Endothelial cell of umbilical vein (primary cell): ENCODE measurements at regions not wholly inside any gene's neighbourhood (a gene's known extent, or its start where the extent isn't known, plus 50 kb on each side); places are given as distances from the start of the nearest gene placed in this dataset.

ENCODE experiments used
- BruUV-seq: library from RNA; stranded (reverse); fragments of 400-500 nt; replicated peaks from 2 replicates; lab custom pipeline; 2021; lab: Mats Ljungman, UMichigan
- CTCF ChIA-PET: fragments of 300-600, 350-600 bp; sonication (Branson Sonifier 250); formaldehyde crosslinking; loops from one replicate; lab custom pipeline; 2021; ENCODE audit warnings: antibody characterized with exemption, inconsistent platforms; lab: Charles Lee
- POLR2A ChIA-PET: fragments of 300-600, 350-600 bp; sonication (Branson Sonifier 250); formaldehyde crosslinking; loops from one replicate; lab custom pipeline; 2021; ENCODE audit warnings: antibody characterized with exemption, inconsistent platforms; lab: Charles Lee
- DNase-seq: peaks from one replicate; pipeline ENCODE4 v3.0.0-alpha.2; 2011; ENCODE audit warnings: low read depth, low spot score
- FAIRE-seq: peaks from 2 replicates; lab custom pipeline; 2011; peaks lifted over from hg19 to GRCh38; lab: Jason Lieb, UNC
- H2AFZ ChIP-seq: 2 replicates; pipeline ENCODE4 v1.6.0; 2012; ENCODE audit warnings: low read depth, low read length, control low read depth, inconsistent platforms
- H3K27ac ChIP-seq: 2 replicates; pipeline ENCODE4 v1.5.1; 2011; ENCODE audit warnings: low read depth, mild to moderate bottlenecking, control low read depth, low read length, moderate library complexity; ENCODE audit not compliant: insufficient read depth
- H3K27me3 ChIP-seq, 2 experiments: 2 replicates each; pipeline versions ENCODE4 v1.6.0 to v1.6.1; 2011; ENCODE audit warnings: low read length in 2 of 2, mixed read lengths in 1 of 2; ENCODE audit not compliant: control insufficient read depth in 2 of 2, insufficient read depth in 2 of 2
- H3K36me3 ChIP-seq, 2 experiments: 2 replicates in 1 of 2; 3 replicates in 1 of 2; pipeline ENCODE4 v1.5.1; 2011; ENCODE audit warnings: low read length in 2 of 2, mild to moderate bottlenecking in 1 of 2, moderate library complexity in 1 of 2; ENCODE audit not compliant: control insufficient read depth in 2 of 2, insufficient read depth in 2 of 2; ENCODE audit errors: extremely low read depth in 1 of 2
- H3K4me1 ChIP-seq: 3 replicates; pipeline ENCODE4 v1.5.1; 2011; ENCODE audit warnings: mild to moderate bottlenecking, low read length; ENCODE audit not compliant: control insufficient read depth, insufficient read depth; ENCODE audit errors: extremely low read depth
- H3K4me2 ChIP-seq: 2 replicates; pipeline ENCODE4 v1.6.1; 2011; ENCODE audit warnings: low read length, control low read depth, mixed read lengths; ENCODE audit not compliant: insufficient read depth
- H3K4me3 ChIP-seq, 3 experiments: fragments of 200-600 bp in 1 of 3; sonication (generic), shearing (Covaris generic) in 1 of 3; replicated peaks in 1 of 3; 2 replicates each; pipeline ENCODE4 v1.5.1; 2011 to 2016; ENCODE audit warnings: control low read depth in 3 of 3, low read length in 3 of 3, mild to moderate bottlenecking in 2 of 3, inconsistent platforms in 1 of 3, low read depth in 1 of 3, moderate library complexity in 1 of 3; ENCODE audit not compliant: insufficient read depth in 1 of 3
- H3K79me2 ChIP-seq: 2 replicates; pipeline ENCODE4 v1.6.0; 2012; ENCODE audit warnings: low read length, inconsistent platforms; ENCODE audit not compliant: control insufficient read depth, insufficient read depth
- H3K9ac ChIP-seq: replicated peaks from 2 replicates; pipeline ENCODE3; 2011; ENCODE audit warnings: low read length, control low read depth; ENCODE audit not compliant: insufficient read depth; ENCODE audit errors: extremely low read depth
- H3K9me1 ChIP-seq: replicated peaks from 3 replicates; pipeline ENCODE4 v1.6.0; 2011; ENCODE audit warnings: mild to moderate bottlenecking, low read length; ENCODE audit not compliant: control insufficient read depth, insufficient read depth; ENCODE audit errors: extremely low read depth
- H3K9me3 ChIP-seq: replicated peaks from 2 replicates; pipeline ENCODE4 v1.5.1; 2012; ENCODE audit warnings: low read length, inconsistent platforms; ENCODE audit not compliant: control insufficient read depth, insufficient read depth
- H4K20me1 ChIP-seq: replicated peaks from 2 replicates; pipeline ENCODE3; 2011; ENCODE audit warnings: mild to moderate bottlenecking, low read length; ENCODE audit not compliant: control insufficient read depth, insufficient read depth; ENCODE audit errors: extremely low read depth
- CTCF ChIP-seq, 2 donors: IDR thresholded peaks; 1 replicate in 1 of 2; 2 replicates in 1 of 2; pipeline ENCODE4 v1.5.1; 2011; ENCODE audit warnings: low read length in 2 of 2, mild to moderate bottlenecking in 2 of 2, moderate library complexity in 2 of 2, control low read depth in 1 of 2, inconsistent platforms in 1 of 2, low read depth in 1 of 2; ENCODE audit not compliant: insufficient read depth in 1 of 2; ENCODE audit errors: extremely low read depth in 1 of 2
- EZH2 ChIP-seq: IDR thresholded peaks from 2 replicates; pipeline ENCODE4 v1.6.1; 2012; ENCODE audit warnings: borderline replicate concordance, low read depth, mild to moderate bottlenecking, moderate library complexity, low read length, inconsistent platforms; ENCODE audit not compliant: severe bottlenecking
- FOS ChIP-seq: IDR thresholded peaks from 2 replicates; pipeline ENCODE4 v1.6.1; 2011; ENCODE audit warnings: mild to moderate bottlenecking, low read length, moderate library complexity, borderline replicate concordance; ENCODE audit not compliant: insufficient read depth
- GATA2 ChIP-seq: IDR thresholded peaks from 2 replicates; pipeline ENCODE4 v1.7.0; 2011; ENCODE audit warnings: low read depth, mild to moderate bottlenecking, moderate library complexity, mixed read lengths, low read length; ENCODE audit not compliant: insufficient read length, insufficient read depth
- JUN ChIP-seq: IDR thresholded peaks from 2 replicates; pipeline ENCODE4 v1.6.1; 2011; ENCODE audit warnings: borderline replicate concordance, low read depth; ENCODE audit not compliant: insufficient read length, insufficient read depth
- MAX ChIP-seq: IDR thresholded peaks from 2 replicates; pipeline ENCODE4 v1.6.1; 2011; ENCODE audit not compliant: insufficient read depth, insufficient read length
- MYC ChIP-seq: IDR thresholded peaks from one replicate; pipeline ENCODE4 v1.6.1; 2011; ENCODE audit warnings: mild to moderate bottlenecking, low read depth, low read length
- POLR2A ChIP-seq: IDR thresholded peaks from 2 replicates; pipeline ENCODE4 v1.6.1; 2012; ENCODE audit warnings: low read depth, mild to moderate bottlenecking, control low read depth, low read length
- POLR2AphosphoS5 ChIP-seq: IDR thresholded peaks from 2 replicates; pipeline ENCODE4 v1.6.1; 2012; ENCODE audit warnings: low read depth, mild to moderate bottlenecking, control low read depth, low read length, moderate library complexity; ENCODE audit not compliant: insufficient read depth
- dilution Hi-C: fragments of 300-500 bp; cut with MboI; formaldehyde crosslinking; loops from one replicate; pipeline ENCODE4 v1.15.0; 2019; ENCODE audit warnings: low sequenced_read_pairs; ENCODE audit not compliant: extremely low pct_ligation_motif_present
- intact Hi-C: fragments of 100-400 bp; cut with micrococcal nuclease; formaldehyde crosslinking; loops from one replicate; pipeline ENCODE4 v1.10.0; 2022

DNA sequence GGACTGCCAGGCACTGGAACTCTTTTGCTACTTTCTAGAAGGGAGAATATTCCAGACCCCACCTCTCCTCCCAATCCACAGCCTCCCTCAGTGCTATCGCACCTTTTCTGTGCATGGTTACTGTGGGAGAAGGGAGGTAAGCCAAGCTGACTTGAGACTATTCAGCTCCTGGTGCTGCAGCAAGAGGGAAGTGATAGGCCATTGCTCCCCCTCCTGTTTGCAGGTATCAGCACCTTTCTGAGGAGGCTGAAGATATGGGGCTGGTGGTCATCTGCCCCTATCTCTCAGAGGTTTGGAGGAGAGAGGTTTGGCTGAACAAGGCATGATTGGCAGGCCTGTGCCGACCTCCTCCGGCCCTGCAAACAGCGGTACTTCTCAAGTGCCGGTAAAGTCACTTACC lies 103.3 kb upstream of the GATB start:
- H3K27ac ChIP-seq, result no peak overlapping the region
- H2AFZ ChIP-seq, result no peak overlapping the region
- dilution Hi-C loops, result no loop called here
- DNase-seq (no peak), FAIRE-seq (no peak)
- no peaks in the 10 kb centered on the region for H3K4me1 ChIP-seq
- POLR2A ChIA-PET, result no interaction called here
- CTCF ChIA-PET, result no interaction called here
- H3K27me3 ChIP-seq, result peaks cover 0 to 1% of the 10 kb centered on the region in 2 experiments
- no peaks in the 10 kb centered on the region for H3K9me3 ChIP-seq
- H3K9ac ChIP-seq, result no peak overlapping the region
- no peaks in the 10 kb centered on the region for H3K9me1 ChIP-seq
- H3K4me2 ChIP-seq, result no peak overlapping the region
- TF ChIP-seq MYC (no peak), EZH2 (no peak), FOS (no peak), POLR2A (no peak), JUN (no peak)
- H3K36me3 ChIP-seq, result no peaks in the 10 kb centered on the region
- BruUV-seq, result no TSS peak
- no peaks in the 10 kb centered on the region for H3K79me2 ChIP-seq
- no peaks in the 10 kb centered on the region for H4K20me1 ChIP-seq
- no peak overlapping the region for H3K4me3 ChIP-seq
- intact Hi-C loops, result no loop called here

DNA sequence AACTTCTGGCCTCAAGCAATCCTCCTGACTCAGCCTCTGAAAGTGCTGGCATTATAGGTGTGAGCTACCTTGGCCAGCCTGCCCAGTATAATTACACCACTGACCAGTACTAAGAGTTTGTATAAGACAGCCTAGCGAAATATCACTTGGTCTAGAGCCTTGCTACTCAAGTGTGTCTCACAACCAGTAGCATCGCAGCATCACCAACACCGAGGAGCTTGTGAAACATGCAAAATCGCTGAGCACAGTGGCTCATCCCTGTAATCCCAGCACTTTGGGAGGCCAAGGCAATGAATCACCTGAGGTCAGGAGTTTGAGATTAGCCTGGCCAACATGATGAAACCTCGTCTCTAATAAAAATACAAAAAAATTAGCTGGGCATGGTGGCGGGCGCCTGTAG lies 102.0 kb upstream of the GATB start:
- FAIRE-seq, result no peak
- TF ChIP-seq JUN, result no peak
- TF ChIP-seq POLR2A, result no peak
- TF ChIP-seq CTCF (IDR thresholded peaks at IDR 0.05; ENCODE audit: extremely low read depth in 1 of 2, insufficient read depth in 1 of 2, low read depth in 1 of 2, low read length in 2 of 2), result no peak
- no peak for TF ChIP-seq MYC
- TF ChIP-seq MAX, result no peak
- TF ChIP-seq POLR2AphosphoS5, result no peak
- TF ChIP-seq FOS, result no peak
- TF ChIP-seq EZH2, result no peak
- no peak for TF ChIP-seq GATA2
- CTCF ChIA-PET, result no interaction called here
- no peak overlapping the region for H3K27ac ChIP-seq
- POLR2A ChIA-PET, result no interaction called here
- dilution Hi-C loops, result no loop called here
- H3K9me3 ChIP-seq, result no peaks in the 10 kb centered on the region
- H2AFZ ChIP-seq, result no peak overlapping the region
- intact Hi-C loops, result no loop called here
- peaks cover 0 to 1% of the 10 kb centered on the region in 2 experiments for H3K27me3 ChIP-seq
- H3K4me1 ChIP-seq, result no peaks in the 10 kb centered on the region
- DNase-seq, result no peak
- H3K4me2 ChIP-seq, result no peak overlapping the region
- no peak overlapping the region for H3K9ac ChIP-seq
- no peak overlapping the region for H3K4me3 ChIP-seq
- H4K20me1 ChIP-seq, result no peaks in the 10 kb centered on the region
- no peaks in the 10 kb centered on the region for H3K9me1 ChIP-seq
- H3K36me3 ChIP-seq, result no peaks in the 10 kb centered on the region
- BruUV-seq, result no TSS peak
- no peaks in the 10 kb centered on the region for H3K79me2 ChIP-seq
